DOHH2 (cell line): ENCODE measurements at regions not wholly inside any gene's neighbourhood (a gene's known extent, or its start where the extent isn't known, plus 50 kb on each side); places are given as distances from the start of the nearest gene placed in this dataset.

Source experiments
- H3F3A ChIP-seq: fragments of 200-600 bp; sonication (generic), shearing (Covaris generic); 2 replicates; pipeline ENCODE4 v1.6.0; 2016; ENCODE audit warnings: antibody characterized with exemption, mild to moderate bottlenecking; ENCODE audit not compliant: control insufficient read depth, insufficient read depth
- H3K27ac ChIP-seq: fragments of 200-600 bp; sonication (generic); 2 replicates; pipeline ENCODE4 v1.5.1; 2014; ENCODE audit warnings: low read depth, mild to moderate bottlenecking, low read length, moderate library complexity
- H3K27me3 ChIP-seq: fragments of 200-600 bp; sonication (generic); 2 replicates; pipeline ENCODE4 v1.6.1; 2014; ENCODE audit warnings: mild to moderate bottlenecking, low read length, mixed read lengths; ENCODE audit not compliant: control insufficient read depth
- H3K36me3 ChIP-seq: fragments of 200-600 bp; sonication (generic); 2 replicates; pipeline ENCODE4 v1.6.1; 2014; ENCODE audit warnings: mild to moderate bottlenecking, low read length, moderate library complexity, mixed read lengths; ENCODE audit not compliant: control insufficient read depth
- H3K4me1 ChIP-seq: fragments of 200-600 bp; sonication (generic); 2 replicates; pipeline ENCODE4 v1.6.1; 2014; ENCODE audit warnings: mild to moderate bottlenecking, low read length, mixed read lengths; ENCODE audit not compliant: control insufficient read depth
- H3K4me2 ChIP-seq: fragments of 200-600 bp; sonication (generic); 2 replicates; pipeline ENCODE4 v1.6.0; 2014; ENCODE audit warnings: mild to moderate bottlenecking, low read length, moderate library complexity
- H3K4me3 ChIP-seq: fragments of 200-600 bp; sonication (generic); 2 replicates; pipeline ENCODE4 v1.5.1; 2014; ENCODE audit warnings: mild to moderate bottlenecking, low read length, mixed read lengths
- H3K79me2 ChIP-seq: fragments of 200-600 bp; sonication (generic); 2 replicates; pipeline ENCODE4 v1.6.1; 2014; ENCODE audit warnings: mild to moderate bottlenecking, low read length, mixed read lengths; ENCODE audit not compliant: control insufficient read depth
- H3K9me2 ChIP-seq: fragments of 200-600 bp; sonication (generic); replicated peaks from 2 replicates; pipeline ENCODE4 v1.6.1; 2014; ENCODE audit warnings: mild to moderate bottlenecking, low read length, mixed read lengths; ENCODE audit not compliant: control insufficient read depth
- H3K9me3 ChIP-seq: fragments of 200-600 bp; sonication (generic); 2 replicates; pipeline ENCODE4 v1.6.1; 2014; ENCODE audit warnings: antibody characterized with exemption, low read length, mixed read lengths; ENCODE audit not compliant: control insufficient read depth, insufficient read depth
- H4K20me1 ChIP-seq: fragments of 200-600 bp; sonication (generic); 2 replicates; pipeline ENCODE4 v1.6.0; 2014; ENCODE audit warnings: low read depth, mild to moderate bottlenecking, antibody characterized with exemption, low read length, moderate library complexity; ENCODE audit not compliant: control insufficient read depth, insufficient read depth
- CTCF ChIP-seq: fragments of 200-600 bp; sonication (generic); IDR thresholded peaks from one replicate; pipeline ENCODE4 v1.5.1; 2014; ENCODE audit warnings: antibody characterized with exemption, mild to moderate bottlenecking, low read depth, low read length; ENCODE audit not compliant: poor library complexity, severe bottlenecking
- EZH2phosphoT487 ChIP-seq: fragments of 200-600 bp; sonication (generic); IDR thresholded peaks from 2 replicates; pipeline ENCODE4 v1.6.1; 2017; ENCODE audit warnings: borderline replicate concordance, mild to moderate bottlenecking, antibody characterized with exemption, low read length, moderate library complexity, mixed read lengths

- Histone ChIP-seq H3K9me2 (no peaks in the 10 kb centered on the region), H3K27me3 (no peaks in the 10 kb centered on the region), H3K4me1 (no peaks in the 10 kb centered on the region), H3K36me3 (no peaks in the 10 kb centered on the region), H3K4me3 (no peak overlapping the region), H3K27ac (no peak overlapping the region), H3K9me3 (no peaks in the 10 kb centered on the region), H3K4me2 (no peak overlapping the region), H3K79me2 (no peaks in the 10 kb centered on the region), H3F3A (no peaks in the 10 kb centered on the region), H4K20me1 (no peaks in the 10 kb centered on the region)
- TF ChIP-seq CTCF: no peak
- no peak for TF ChIP-seq EZH2phosphoT487
These were observed 1178.9 kb upstream of the WWC1 start for GRCh38 chr5:167112556-167112955.

DNA sequence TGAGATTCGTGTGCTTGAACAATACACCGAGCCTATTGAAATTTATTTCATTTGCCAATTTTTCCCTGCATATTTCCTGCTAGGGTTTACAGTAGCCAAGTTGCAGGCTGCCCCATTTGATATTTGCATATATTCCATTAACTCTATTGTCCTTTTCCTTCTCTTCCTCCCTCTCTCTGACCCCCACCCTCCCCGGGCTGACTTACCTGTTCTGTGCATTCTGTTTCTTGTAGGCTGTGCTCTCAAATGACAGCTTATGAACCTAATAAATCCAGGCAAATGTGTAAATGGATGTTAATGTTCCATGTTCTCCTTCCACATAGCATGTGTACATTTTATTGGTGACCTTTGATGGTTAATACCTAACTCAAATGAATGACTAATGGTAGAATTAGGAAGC is 1169.2 kb upstream of the WWC1 start:
- Histone ChIP-seq H4K20me1 (no peaks in the 10 kb centered on the region), H3K4me3 (no peak overlapping the region), H3K27me3 (no peaks in the 10 kb centered on the region), H3K4me1 (no peaks in the 10 kb centered on the region), H3K36me3 (no peaks in the 10 kb centered on the region), H3K9me2 (no peaks in the 10 kb centered on the region), H3K4me2 (no peak overlapping the region), H3K9me3 (no peaks in the 10 kb centered on the region), H3K79me2 (no peaks in the 10 kb centered on the region), H3F3A (no peaks in the 10 kb centered on the region), H3K27ac (no peak overlapping the region)
- TF ChIP-seq EZH2phosphoT487 (no peak), CTCF (no peak)

GRCh38 chr5:167123126-167123525 is 1168.3 kb upstream of the WWC1 start:
- Histone ChIP-seq H3K9me2 (no peaks in the 10 kb centered on the region), H3K4me3 (no peak overlapping the region), H3K27me3 (no peaks in the 10 kb centered on the region), H3K27ac (no peak overlapping the region), H3K79me2 (no peaks in the 10 kb centered on the region), H3K36me3 (no peaks in the 10 kb centered on the region), H3F3A (no peaks in the 10 kb centered on the region), H3K9me3 (no peaks in the 10 kb centered on the region), H3K4me1 (no peaks in the 10 kb centered on the region), H3K4me2 (no peak overlapping the region), H4K20me1 (no peaks in the 10 kb centered on the region)
- no peak for TF ChIP-seq CTCF
- no peak for TF ChIP-seq EZH2phosphoT487

GRCh38 chr5:167128581-167128980 is 1162.9 kb upstream of the WWC1 start:
- H3K27ac ChIP-seq: no peak overlapping the region
- no peaks in the 10 kb centered on the region for H3K9me3 ChIP-seq
- no peaks in the 10 kb centered on the region for H3K9me2 ChIP-seq
- H3K4me1 ChIP-seq: no peaks in the 10 kb centered on the region
- no peaks in the 10 kb centered on the region for H3K27me3 ChIP-seq
- no peaks in the 10 kb centered on the region for H3K79me2 ChIP-seq
- TF ChIP-seq EZH2phosphoT487 (no peak), CTCF (no peak)
- H3K4me3 ChIP-seq: no peak overlapping the region
- H3K36me3 ChIP-seq: no peaks in the 10 kb centered on the region
- no peaks in the 10 kb centered on the region for H3F3A ChIP-seq
- H4K20me1 ChIP-seq: no peaks in the 10 kb centered on the region
- no peak overlapping the region for H3K4me2 ChIP-seq
